Suppressor macrophage treated with lipopolysaccharide for 4 hours (primary cell): ENCODE measurements at regions not wholly inside any gene's neighbourhood (a gene's known extent, or its start where the extent isn't known, plus 50 kb on each side); places are given as distances from the start of the nearest gene placed in this dataset.
"Not testable (repeated sequence)": the region's sequence is repeated elsewhere in the genome, so short reads cannot be mapped to it uniquely, and the experiment has no call there.

Experiments
- DNase-seq: peaks from one replicate; pipeline ENCODE4 v3.0.0-alpha.2; 2020

DNA sequence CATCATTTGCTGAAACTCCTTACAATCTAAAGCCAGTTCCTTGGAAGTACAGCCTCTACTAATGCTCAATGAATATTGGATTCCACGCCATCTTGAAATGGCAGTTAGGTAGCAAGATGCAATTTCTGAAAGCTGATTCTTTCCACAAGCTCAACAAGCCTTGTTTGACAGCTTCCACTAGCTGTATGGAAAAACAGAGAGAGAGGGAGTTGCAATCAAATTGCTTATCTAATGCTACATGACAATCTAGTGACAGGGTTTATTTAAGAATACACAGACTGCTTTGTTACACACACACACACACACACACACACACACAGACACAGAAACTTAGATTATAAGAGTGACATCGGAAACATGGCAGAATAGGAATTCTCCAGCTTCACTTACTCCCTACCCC, 288.4 kb upstream of the DEPDC1 start:
- no peak for DNase-seq

DNA sequence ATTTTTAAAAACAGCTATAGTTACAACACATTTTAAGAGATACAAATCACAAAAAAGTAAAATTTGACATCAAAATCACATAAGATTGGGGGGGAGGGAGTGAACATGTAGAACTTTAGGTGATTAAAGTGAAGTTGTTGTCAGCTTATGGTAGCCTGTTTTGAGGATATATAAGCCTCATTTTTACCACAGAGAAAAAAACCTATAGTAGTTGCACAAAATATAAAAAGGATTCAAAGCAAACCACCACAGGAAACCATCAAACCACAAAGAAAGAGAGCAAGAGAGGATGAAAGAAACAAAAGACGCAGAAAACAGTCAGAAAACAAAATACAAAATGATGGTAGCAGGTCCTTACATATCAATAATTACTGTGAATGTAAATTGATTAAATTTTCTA, 291.9 kb upstream of the DEPDC1 start:
- no peak for DNase-seq

DNA sequence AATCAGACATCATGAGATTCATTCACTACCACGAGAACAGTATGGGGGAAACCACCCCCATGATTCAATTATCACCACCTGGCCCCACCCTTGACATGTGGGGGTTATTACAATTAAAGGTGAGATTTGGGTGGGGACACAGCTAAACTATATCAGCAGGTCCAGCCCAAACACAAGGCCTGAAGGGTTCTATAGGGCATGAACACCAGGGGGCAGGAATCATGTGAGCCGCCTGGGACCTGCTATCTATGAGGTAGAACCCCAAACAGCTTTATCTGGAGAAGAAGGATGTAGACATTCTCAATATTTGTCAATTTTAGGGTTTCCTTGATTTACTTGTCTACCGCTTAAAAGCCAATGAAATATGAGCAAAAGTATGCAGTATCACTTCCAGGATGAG, 294.9 kb upstream of the DEPDC1 start:
- DNase-seq = no peak

DNA sequence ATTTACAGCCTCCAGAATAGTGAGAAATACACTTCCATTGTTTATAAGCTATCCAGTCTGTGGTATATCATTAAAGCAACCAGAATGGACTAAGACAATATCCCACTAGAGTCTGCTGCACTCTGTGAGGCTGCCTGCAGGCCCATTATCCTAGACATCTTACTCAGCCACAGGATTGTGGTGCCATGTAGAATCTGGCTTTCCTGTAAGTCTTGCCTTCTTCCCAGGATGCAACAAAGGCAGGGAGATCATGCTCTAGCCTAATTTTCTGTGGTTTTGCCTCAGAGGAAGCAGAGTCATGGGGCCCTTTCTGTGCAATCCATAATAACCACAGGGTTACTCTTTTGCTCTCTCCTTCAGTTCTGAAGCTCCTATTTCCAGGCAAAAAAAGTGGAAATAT, 299.1 kb upstream of the DEPDC1 start:
- no peak for DNase-seq

DNA sequence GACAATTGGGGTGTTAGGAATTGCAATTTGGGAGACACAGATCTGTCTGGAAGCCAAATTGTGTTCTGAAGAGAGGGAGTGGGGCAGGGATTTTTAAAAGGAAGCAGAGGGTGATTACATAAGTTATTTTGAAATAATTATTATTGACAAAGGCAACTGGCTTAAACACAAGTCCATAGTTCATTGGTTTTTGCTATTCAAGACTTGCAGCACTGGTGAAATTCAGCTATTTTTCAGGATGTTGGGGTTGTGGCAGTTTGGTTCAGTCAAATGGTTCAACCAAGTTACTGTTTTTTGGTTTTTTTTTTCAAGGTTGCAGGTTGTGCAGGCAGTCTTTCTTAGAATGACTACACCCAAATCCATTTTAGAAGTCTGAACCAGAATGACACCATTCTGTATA, 300.0 kb upstream of the DEPDC1 start:
- DNase-seq = no peak

DNA sequence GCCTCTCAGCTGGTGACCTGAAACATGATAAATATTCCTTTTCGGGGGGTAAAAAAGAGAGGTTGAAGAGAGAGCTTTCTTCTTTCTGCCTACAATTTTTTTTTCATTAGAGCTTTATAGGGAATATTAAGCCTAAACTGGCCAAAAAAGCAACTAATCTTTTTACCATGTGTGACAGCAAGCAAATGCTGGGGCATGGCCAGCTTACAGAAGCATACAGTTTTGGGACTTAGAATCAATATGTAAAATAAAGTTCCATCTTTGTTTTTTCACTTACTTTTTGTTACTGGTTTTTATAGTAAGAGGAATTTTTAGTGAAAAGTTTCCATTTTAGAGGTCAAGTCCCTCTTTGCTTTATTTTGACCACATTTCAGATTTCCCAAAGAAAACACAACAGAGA, 301.2 kb upstream of the DEPDC1 start:
- no peak for DNase-seq

DNA sequence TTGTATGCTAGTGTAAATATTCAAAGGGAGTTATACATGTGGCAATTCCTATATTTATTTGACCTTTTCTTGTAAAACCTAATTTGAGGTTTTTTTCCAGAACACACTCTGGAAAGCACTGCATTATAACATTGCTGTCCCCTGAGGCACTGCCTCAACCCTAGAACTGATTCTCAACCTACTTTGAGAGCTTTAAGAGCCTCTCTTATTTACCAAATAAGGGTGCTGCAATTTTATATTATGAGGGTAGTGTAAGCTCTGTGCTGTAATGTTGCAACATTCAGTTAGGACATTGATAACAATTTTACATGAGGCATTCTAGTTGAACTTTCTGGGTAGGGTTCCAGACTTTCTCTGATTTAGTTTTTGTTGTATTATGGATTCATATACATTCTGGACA, 302.2 kb upstream of the DEPDC1 start:
- DNase-seq = no peak

DNA sequence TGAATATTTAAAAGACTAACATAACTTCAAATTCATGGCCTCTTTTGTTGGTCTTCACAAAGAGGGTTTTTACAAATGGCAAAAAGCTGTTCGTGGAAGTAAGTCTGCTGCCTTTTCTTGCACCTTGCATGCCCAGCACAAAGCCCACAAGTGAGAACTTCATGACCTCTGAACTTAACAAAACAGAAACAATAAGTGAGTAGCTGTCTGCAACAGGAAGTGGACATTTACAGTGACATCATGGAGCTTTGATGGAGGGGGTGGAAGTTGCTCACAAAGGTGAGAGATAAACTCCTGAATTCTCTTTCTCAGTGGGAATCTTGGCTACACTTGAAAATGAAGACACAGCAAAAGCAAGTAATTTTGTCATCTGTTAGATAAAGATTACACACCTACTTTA, 303.3 kb upstream of the DEPDC1 start:
- no peak for DNase-seq

DNA sequence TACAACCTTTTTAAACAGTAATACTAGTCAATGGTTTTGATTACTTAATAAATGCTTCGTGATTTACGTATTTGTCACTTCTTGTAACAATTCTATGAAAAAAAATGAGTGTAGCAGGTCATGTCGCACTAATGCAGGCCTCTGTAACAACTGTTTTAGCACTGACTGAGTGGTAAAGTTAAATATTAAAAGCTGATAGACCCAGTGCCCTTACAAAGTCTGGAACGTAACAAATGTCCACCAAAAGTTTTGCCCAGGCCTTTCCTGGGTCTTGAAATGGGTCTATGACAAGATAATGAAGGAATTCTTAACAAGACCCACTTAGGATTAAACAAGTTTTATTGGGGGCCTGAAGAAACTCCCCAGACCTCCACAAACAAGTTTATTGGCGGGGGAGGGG, 304.6 kb upstream of the DEPDC1 start:
- no peak for DNase-seq

DNA sequence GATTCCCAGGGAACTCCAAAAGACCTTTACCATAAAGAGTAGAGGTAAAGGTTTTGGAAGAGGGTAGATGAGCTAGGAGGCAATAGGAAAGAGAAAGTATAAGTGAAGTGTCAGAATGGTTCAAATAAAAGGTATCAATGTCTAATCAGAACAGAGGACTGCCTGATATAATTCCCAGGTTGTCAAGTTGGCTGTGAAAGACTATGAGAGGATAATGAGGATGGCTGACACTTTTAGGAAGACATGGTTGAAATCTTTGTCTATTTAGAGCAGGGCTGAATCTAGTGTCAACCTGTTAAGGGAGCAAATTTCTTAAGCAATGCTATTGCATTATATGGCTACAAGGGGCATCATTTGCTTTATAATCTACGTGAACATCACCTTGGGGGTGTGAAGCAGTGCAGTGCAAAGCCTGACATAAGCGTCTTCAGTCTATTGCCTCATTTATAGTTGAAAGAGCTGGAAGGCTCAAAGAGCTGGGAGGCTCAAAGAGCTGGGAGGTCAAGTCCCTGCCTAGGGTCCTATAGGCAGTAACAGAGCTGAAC, 308.3 kb upstream of the DEPDC1 start:
- no peak for DNase-seq

DNA sequence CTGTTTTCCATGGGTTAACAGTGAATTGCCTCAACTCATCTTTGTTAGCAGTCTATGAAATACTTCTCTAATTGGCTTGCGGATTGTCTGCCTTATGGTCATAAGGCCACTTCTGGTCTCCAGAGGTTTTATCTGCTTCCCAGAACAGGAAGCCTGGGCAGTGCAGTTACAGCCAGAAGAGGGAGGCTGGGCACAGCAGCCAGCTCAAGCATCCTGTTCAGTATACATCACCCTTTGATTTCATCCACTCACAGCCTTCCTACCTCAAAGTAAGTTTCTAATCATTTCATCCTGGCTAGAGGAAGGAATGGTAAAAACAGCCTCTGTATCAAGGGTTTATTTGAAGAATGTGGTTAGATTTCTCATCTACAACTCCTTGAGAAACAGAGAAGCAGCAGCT, 311.5 kb upstream of the DEPDC1 start:
- no peak for DNase-seq

DNA sequence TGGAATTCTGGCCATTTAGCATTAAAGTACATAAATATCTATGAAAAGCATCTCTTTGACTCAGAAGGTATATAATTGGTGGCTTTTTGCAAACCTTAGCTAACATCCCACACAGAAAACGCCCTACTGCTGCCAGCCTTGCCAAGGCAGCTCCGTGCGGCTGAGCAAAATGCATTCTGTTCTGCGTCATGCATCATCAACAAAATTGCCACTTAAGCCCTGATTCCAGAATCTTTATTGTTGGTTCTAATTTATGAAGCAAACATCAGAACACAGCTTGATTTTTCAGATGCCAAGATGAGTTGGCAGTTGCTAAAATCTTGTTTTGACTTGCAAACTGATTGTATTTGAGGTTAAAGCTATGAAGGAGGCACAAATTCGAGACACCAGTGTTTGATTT, 314.9 kb upstream of the DEPDC1 start:
- DNase-seq = no peak

DNA sequence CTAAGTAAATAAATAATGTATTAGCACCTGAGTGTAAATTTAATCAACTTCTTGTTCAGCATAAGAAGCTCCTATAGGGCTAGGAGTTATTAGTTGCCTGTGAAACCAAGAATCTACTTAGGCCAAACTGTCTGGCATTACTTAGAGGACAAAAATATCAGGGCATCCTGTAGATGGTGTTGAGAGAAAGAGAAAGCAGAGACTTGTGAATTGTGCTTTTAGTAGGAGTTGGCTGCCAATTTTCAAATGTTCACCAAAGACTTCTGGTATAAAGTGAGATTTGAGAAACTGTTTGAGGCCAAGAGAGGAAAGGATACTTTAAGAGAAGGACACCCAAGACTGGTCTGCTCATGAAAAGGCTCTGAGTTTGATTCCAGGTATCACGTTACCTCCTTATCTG, 315.5 kb upstream of the DEPDC1 start:
- no peak for DNase-seq

DNA sequence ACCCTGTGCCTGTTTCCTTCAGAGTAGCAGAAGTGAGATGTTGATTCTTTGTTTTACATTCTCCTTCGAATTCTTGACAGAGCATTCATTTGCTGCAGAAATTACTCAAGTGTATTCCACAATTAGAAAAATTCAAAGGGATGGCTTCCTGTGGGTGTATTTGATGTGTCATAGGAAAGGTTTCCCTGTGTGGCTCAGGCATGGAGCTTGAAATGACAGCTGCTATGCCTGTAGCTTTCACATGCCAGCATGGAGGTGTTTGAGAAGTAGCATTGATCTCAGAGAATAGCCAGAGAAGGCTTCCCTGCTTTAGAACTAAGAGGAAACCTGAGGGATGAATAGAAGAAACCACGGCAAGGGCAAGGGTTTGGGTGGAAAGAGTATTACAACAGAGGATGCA, 317.2 kb upstream of the DEPDC1 start:
- DNase-seq = no peak

DNA sequence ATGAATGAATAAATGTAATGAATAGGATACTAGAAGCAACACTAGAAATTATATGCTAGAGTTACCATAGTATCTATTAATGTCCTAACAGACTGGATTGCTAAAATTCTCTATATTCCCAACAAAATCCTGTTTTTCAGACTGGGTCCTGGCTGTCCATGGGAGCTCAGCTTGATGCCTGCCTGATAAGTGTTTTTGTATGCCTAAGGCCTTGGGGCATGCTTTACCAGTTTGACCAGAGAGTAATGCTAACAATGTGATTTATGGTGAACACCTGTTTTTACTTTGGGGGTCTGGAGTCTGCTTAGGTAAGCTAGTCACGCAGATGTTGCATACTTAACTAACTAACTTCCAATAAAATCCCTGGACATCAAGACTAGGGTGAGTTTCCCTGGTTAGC, 318.8 kb upstream of the DEPDC1 start:
- no peak for DNase-seq

DNA sequence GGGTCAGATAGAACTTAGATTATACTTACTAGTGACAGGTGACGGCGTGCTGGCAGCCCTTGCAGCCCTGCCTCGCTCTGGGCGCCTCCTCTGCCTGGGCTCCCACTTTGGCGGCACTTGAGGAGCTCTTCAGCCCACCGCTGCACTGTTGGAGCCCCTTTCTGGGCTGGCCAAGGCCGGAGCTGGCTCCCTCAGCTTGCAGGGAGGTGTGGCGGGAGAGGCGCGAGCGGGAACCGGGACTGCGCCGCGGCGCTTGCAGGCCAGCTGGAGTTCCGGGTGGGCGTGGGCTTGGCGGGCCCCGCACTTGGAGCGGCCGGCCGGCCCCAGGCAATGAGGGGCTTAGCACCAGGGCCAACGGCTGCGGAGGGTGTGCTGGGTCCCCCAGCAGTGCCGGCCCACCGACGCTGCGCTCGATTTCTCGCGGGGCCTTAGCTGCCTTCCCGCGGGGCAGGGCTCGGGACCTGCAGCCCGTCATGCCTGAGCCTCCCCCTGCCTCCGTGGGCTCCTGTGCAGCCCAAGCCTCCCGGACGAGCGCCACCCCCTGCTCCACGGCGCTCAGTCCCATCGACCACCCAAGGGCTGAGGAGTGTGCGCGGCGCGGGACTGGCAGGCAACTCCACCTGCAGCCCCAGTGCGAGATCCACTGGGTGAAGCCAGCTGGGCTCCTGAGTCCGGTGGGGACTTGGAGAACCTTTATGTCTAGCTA, 320.8 kb upstream of the DEPDC1 start:
- DNase-seq = not testable (repeated sequence)

DNA sequence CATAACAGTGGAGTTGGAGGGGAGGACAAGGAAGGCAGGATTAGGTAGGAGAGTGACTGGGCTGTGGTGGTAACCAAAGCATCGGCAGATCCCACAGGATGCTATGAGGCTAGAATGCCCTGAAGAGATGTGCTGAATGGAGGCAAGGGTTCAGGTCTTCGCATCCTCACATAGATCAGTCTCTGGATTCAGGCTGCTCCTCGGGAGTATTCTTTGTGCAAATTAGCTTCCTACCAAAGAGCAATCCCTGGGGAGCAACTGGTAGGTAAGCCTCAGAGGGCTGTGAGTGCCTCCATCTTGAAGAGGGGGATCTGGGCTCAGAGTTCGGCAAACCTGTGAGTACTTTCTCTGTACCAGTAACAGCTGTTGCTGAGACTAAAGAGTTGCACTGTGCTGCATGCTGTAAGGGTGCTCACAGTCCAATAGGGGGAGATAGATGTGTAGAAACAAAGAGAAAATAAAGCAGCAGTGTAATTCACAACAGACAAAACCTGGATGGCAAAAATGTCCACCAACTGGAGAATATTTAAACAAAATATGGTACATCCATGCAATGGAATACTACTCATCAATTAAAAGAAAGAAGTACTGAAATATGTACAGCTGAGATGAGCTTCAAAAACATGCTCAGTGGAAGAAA, 322.4 kb upstream of the DEPDC1 start:
- DNase-seq = no peak

DNA sequence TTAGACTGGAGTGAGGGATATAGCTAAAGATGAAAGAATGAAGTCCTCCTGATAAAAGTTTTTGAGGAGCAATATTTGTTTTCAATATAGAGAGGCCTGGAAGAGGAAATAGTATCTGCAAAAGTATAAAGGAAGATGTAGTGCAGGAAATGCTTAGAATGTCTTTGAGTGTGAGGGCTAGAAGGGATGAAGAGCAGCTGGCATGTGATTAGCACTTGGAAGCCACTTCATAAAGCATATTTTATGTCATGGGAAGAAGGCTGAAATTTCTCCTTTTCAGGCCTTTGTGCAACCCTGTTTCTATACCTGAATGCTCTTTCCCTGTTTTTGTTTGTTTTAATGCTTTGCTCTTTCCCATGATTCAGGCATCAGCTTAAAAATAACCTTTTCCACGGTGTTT, 323.3 kb upstream of the DEPDC1 start:
- DNase-seq = no peak

DNA sequence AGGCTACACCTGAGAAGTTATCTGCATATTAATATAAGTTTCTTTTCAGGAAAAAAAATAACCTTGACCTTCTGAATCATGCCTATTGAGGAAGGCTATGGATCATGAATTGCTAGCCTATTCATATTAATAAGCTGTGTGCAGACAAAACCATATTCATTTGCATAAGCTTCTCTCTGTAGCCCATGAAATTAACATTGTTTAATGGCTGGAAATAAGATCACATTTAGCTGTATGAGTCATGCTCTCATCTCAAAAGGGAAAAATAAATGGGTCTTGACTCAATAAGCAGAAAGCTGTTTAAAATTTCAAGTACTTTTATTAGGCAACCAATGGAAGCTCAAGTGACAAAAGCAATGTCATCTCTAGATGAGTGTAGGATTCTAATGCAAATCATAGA, 330.0 kb upstream of the DEPDC1 start:
- no peak for DNase-seq

DNA sequence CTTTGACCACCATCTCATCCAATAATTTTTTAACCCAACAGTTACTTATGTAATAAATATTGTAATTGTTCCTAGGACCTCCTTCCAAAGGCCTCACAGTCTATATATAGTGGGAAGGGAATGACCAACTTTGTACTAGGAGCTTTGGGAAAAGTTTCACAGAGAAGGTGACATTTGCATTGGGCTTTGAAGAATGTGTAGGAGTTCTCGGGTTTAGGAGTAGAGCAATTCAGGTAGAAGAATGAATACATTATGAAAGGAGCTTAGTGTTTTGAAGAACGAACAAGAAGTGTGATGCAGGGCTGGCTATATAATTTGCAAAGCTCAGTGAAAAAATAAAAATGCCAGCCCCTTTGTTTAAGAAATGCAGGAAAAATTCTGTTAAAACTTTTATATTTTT, 330.4 kb upstream of the DEPDC1 start:
- DNase-seq = no peak

DNA sequence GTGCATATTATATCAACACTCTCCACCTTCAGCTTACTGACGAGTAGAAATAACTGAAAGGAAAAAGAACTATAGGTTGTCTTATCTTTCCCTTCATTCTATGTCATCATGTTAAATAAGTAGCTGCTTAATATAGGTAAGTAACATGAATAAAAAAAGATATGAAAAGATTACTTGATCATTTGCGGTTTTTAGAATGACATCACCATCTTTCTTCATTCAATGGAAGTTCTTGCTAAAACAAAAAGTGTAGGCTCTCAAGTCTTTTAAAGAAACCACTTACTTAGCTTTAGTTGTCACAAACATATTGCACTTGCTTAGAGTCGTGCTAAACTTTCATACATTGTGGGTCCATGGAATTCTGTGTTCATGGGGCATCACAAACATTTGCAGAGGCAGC, 331.1 kb upstream of the DEPDC1 start:
- DNase-seq = no peak

DNA sequence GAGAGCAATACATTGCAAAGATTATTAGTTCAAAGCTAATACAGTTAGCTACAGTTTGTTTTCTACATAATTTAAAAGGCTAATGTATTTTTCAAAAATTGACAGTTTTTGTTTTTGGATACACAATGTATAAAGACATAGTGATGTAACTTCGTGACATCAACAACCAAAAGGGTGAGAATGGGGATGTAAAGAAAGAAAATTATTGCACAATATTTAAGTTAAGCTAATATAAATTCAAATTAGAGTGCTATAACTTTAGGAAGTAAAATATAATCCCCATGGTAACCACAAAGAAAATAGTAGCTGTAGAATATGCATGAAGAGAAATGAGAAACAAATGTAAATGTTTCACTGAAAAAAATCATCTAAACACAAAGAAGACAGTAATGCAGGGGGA, 334.4 kb upstream of the DEPDC1 start:
- no peak for DNase-seq

DNA sequence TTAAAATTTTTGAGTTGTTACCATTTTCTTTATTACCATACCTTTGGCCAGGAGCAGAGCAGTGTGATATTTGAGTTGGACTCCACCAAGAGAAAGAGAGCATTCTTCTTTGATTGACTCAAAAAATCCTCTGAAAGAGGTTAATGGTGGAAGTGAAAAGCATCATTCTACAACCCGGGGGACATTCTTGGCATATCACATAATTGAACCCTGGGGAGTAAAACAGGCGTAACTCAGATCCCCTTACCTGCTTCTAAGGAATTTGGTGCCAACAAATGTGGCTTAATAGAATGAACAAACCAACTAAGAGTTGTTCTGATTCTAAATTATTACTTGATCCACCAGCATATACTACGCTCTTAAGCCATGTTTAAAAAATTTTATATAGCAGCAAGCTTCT, 351.1 kb upstream of the DEPDC1 start:
- no peak for DNase-seq

DNA sequence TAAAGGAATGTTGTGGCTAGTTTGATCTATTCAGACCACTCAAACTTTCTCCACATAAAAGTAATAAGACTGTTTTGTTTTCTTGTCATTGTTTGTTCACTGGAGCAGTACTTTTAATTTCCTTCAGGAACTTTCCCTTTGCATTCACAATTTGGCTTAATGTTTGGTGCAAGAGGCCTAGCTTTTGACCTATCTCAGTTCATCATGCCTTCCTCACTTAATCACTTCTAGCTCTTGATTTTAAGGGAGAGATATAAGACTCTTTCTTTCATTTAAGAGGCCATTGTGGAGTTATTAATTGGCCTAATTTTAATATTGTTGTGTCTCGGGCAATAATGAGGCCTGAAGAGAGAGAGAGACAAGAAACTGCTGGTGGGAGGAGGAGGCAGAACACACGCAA, 371.7 kb upstream of the DEPDC1 start:
- DNase-seq = no peak

DNA sequence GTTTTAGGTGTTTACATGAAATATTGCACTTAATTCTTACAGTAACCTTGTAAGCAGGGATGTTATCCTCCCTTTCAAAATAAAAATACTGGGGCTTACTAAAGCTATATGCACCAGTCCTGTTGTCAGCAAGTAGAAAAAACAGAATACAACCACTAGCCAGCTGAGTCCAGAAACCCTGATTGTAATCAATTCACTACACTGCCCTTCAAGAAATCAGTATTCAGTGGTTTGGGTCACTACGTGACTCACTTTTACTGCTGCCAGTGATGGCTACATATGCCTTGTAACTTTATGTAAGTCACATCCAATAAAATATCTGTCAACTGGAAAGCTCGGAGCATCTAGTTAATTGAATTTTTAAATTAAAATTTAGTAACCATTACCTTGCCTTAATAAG, 376.3 kb upstream of the DEPDC1 start:
- DNase-seq = no peak
